Spleen (tissue), 11 donors: ENCODE measurements at regions not wholly inside any gene's neighbourhood (a gene's known extent, or its start where the extent isn't known, plus 50 kb on each side); places are given as distances from the start of the nearest gene placed in this dataset.

Source experiments
- DNase-seq: peaks from one replicate; pipeline ENCODE4 v3.0.0-alpha.2; 2020
- H3K27ac ChIP-seq, 8 donors: fragments of 200-600 bp; sonication (generic) in 7 of 8; 1 replicate in 4 of 8; 2 replicates in 4 of 8; pipeline versions ENCODE4 v1.5.0 to v1.8.0; 2016 to 2021; ENCODE audit warnings: inconsistent platforms in 4 of 8, mild to moderate bottlenecking in 4 of 8, moderate library complexity in 1 of 8
- H3K27me3 ChIP-seq, 7 donors: fragments of 200-600 bp; sonication (generic) in 6 of 7; replicated peaks in 1 of 7; 1 replicate in 4 of 7; 2 replicates in 3 of 7; pipeline versions ENCODE4 v1.5.0 to v1.8.0; 2016 to 2021; ENCODE audit warnings: inconsistent platforms in 3 of 7, mild to moderate bottlenecking in 1 of 7
- H3K36me3 ChIP-seq, 6 donors: fragments of 200-600 bp; sonication (generic) in 5 of 6; 1 replicate in 4 of 6; 2 replicates in 2 of 6; pipeline versions ENCODE4 v1.5.0 to v1.8.0; 2016 to 2021; ENCODE audit warnings: inconsistent platforms in 2 of 6
- H3K4me1 ChIP-seq, 6 donors: fragments of 200-600 bp; sonication (generic) in 5 of 6; 1 replicate in 3 of 6; 2 replicates in 3 of 6; pipeline versions ENCODE4 v1.5.0 to v1.8.0; 2016 to 2021; ENCODE audit warnings: inconsistent platforms in 3 of 6
- H3K4me3 ChIP-seq, 8 donors: fragments of 200-600 bp; sonication (generic) in 7 of 8; 1 replicate in 4 of 8; 2 replicates in 4 of 8; pipeline versions ENCODE4 v1.5.0 to v1.8.0; 2016 to 2021; ENCODE audit warnings: inconsistent platforms in 4 of 8, mild to moderate bottlenecking in 4 of 8, moderate library complexity in 2 of 8
- H3K9me3 ChIP-seq, 8 donors: fragments of 200-600 bp; sonication (generic) in 7 of 8; 1 replicate in 4 of 8; 2 replicates in 4 of 8; pipeline versions ENCODE4 v1.5.0 to v1.8.0; 2016 to 2021; ENCODE audit warnings: inconsistent platforms in 4 of 8
- CTCF ChIP-seq, 11 experiments: fragments of 200-600 bp in 7 of 11; fragments of 450-650 bp in 4 of 11; sonication (generic) in 4 of 11; IDR thresholded peaks in 8 of 11; conservative IDR thresholded peaks in 3 of 11; 1 replicate in 7 of 11; 2 replicates in 4 of 11; pipeline versions ENCODE4 v1.4.0 to v1.8.0; 2016 to 2021; ENCODE audit warnings: antibody characterized with exemption in 11 of 11, inconsistent platforms in 4 of 11, mild to moderate bottlenecking in 1 of 11
- POLR2A ChIP-seq, 3 donors: fragments of 450-650 bp; IDR thresholded peaks; one replicate each; pipeline ENCODE4 v1.5.1; 2017; ENCODE audit warnings: antibody characterized with exemption in 3 of 3, mild to moderate bottlenecking in 1 of 3
- POLR2AphosphoS5 ChIP-seq, 3 donors: sonication (generic); formaldehyde crosslinking; IDR thresholded peaks; one replicate each; pipeline ENCODE4 v1.5.1; 2017; ENCODE audit warnings: antibody characterized with exemption in 3 of 3
- WGBS, 5 donors: extraction: QIAGEN DNeasy Blood & Tissue Kit in 3 of 5; methylation state at CpG; one replicate each; pipeline versions ENCODE4 v1.1.5 to v1.1.7; 2013 to 2018; 5-methylcytosine and 5-hydroxymethylcytosine counted together
- intact Hi-C: fragments of 100-400 bp; cut with DNase I; formaldehyde crosslinking; loops from one replicate; pipeline ENCODE4 v1.15.0; 2023; ENCODE audit warnings: low total_unique reads
- donor health status: healthy with polysubstance abuse.
- donor health status: DM: no; HTN: no; CAD: no; lungs with moderate emphysema.
- donor health status: DM: no; HTN: no; CAD: no.
- donor health status: Bipolar disorder and iron deficiency.
- donor health status: healthy.
- donor health status: DM: no; HTN: no; CAD: no.
- donor health status: DM: yes; HTN: yes; CAD: no.

GRCh38 chr17:49918591-49918990 is 50.4 kb upstream of the DLX4 start:
- Histone ChIP-seq H3K4me1 (no peaks in the 10 kb centered on the region), H3K9me3 (no peaks in the 10 kb centered on the region), H3K27me3 (peaks cover 0 to 56% (median 5%) of the 10 kb centered on the region in 7 donors), H3K36me3 (no peaks in the 10 kb centered on the region), H3K27ac (no peak overlapping the region), H3K4me3 (no peak overlapping the region)
- DNase-seq = no peak
- 50 to 100% (median 85%) methylated on average over 1 of the region's 1 CpG for WGBS, 5 donors
- intact Hi-C loops = no loop called here
- TF ChIP-seq POLR2AphosphoS5 (IDR thresholded peaks at IDR 0.05) = no peak
- TF ChIP-seq CTCF (IDR thresholded peaks at IDR 0.05 in 8 of 11, conservative IDR thresholded peaks at IDR 0.05 in 3 of 11) = no peak
- no peak for TF ChIP-seq POLR2A (IDR thresholded peaks at IDR 0.05)
